GM12878 (cell line): ENCODE measurements at regions not wholly inside any gene's neighbourhood (a gene's known extent, or its start where the extent isn't known, plus 50 kb on each side); places are given as distances from the start of the nearest gene placed in this dataset.

Source experiments
- BHLHE40 ChIP-seq, 2 experiments: fragments of 450-650 bp in 1 of 2; IDR thresholded peaks; 2 replicates each; pipeline ENCODE4 v1.6.1; 2011 to 2017; ENCODE audit warnings: low read depth in 2 of 2, borderline replicate concordance in 1 of 2, improper control_type of control experiment in 1 of 2, low read length in 1 of 2, mild to moderate bottlenecking in 1 of 2
- CHD2 ChIP-seq: IDR thresholded peaks from 2 replicates; pipeline ENCODE4 v1.6.1; 2011; ENCODE audit warnings: low read depth, low read length, improper control_type of control experiment, borderline replicate concordance
- ETV6 ChIP-seq, 2 experiments: fragments of 450-650 bp in 1 of 2; IDR thresholded peaks in 1 of 2; conservative IDR thresholded peaks in 1 of 2; 2 replicates each; pipeline ENCODE4 v1.6.1; 2014; ENCODE audit warnings: antibody characterized with exemption in 1 of 2, borderline replicate concordance in 1 of 2, low read depth in 1 of 2, mild to moderate bottlenecking in 1 of 2, moderate library complexity in 1 of 2
- MTA3 ChIP-seq: IDR thresholded peaks from 2 replicates; pipeline ENCODE4 v1.6.1; 2012; ENCODE audit warnings: low read length, inconsistent platforms, borderline replicate concordance
- SMC3 ChIP-seq: IDR thresholded peaks from 2 replicates; pipeline ENCODE4 v1.6.1; 2011; ENCODE audit warnings: low read length, improper control_type of control experiment, borderline replicate concordance

- TF ChIP-seq MTA3 (no peak), BHLHE40 (IDR thresholded peaks at IDR 0.05; ENCODE audit: borderline replicate concordance in 1 of 2, low read depth in 2 of 2, low read length in 1 of 2) (no peak), SMC3 (no peak), CHD2 (no peak), ETV6 (conservative IDR thresholded peaks at IDR 0.05 in 1 of 2, IDR thresholded peaks at IDR 0.05 in 1 of 2; ENCODE audit: borderline replicate concordance in 1 of 2, low read depth in 1 of 2) (no peak)
These were observed 332.4 kb downstream of the ARPP21 start for GRCh38 chr3:35971686-35972085.
